ENCODE measurements at regions not wholly inside any gene's neighbourhood (a gene's known extent, or its start where the extent isn't known, plus 50 kb on each side); places are given as distances from the start of the nearest gene placed in this dataset.
"Not testable (repeated sequence)": the region's sequence is repeated elsewhere in the genome, so short reads cannot be mapped to it uniquely, and the experiment has no call there.

DNA sequence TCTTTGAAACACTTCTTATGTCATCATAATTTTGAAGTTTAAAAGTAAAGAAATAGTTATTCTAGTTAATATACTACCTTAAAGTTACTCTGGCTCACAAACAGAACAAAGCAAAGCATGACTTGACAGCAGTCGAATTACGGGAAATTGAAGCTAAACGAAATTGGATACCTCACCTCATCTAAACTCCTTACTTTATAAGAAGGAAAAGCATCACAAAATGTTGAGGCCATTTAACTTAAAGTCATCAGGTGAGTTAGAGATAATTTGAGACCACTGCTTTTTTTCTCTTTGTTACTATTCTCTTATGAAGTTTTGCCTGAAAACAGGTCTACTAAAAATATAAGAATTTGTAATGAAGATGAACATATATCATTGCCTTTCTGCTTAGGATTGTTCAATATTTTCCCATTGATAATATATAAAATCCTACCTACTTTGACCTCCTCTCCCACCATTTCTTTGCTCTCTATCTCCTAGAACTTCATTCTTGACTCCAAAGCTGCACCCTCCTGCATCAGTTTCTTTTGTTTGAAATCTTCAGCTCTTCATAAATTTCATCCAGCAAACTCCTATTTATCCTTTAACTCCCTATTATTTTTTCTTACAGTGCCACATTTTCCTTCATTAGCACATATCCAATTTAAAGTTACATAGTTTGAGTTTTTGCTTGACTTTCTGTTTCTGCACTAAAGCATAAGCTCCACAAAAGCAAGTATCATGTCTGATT lies 510.7 kb upstream of the ZNF337 start:
- H2AFZ ChIP-seq (ENCODE audit: low read depth, low read length) = no peak overlapping the region

DNA sequence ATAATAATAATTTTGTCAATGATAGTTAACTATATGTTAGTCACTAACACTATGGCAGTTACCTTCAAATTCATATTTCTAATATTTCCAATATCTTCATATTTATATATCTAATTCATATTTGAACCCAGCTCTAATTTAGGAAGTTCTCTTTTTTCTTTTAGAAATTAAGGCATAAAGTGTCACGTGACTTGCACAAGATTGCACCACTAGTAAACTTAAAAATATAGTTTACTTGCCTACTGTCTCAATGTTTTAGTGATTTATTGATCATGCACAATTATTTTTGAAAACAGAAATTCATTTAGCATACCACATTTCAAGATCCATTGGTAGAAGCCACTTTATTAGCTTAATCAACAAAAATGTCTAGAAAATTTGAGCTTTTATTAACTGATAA lies 508.7 kb upstream of the ZNF337 start:
- H3K9me3 ChIP-seq (ENCODE audit: insufficient read depth, low read length) = no peaks in the 10 kb centered on the region
- H2AFZ ChIP-seq (ENCODE audit: low read depth, low read length) = no peak overlapping the region
- H3K36me3 ChIP-seq (replicated peaks; ENCODE audit: low read depth, low read length) = no peaks in the 10 kb centered on the region
- no peaks in the 10 kb centered on the region for H3K27me3 ChIP-seq (ENCODE audit: low read depth, low read length)
- no peak overlapping the region for H3K4me2 ChIP-seq (ENCODE audit: low read length)
- H3K4me3 ChIP-seq (ENCODE audit: low read length) = no peak overlapping the region
- H3K27ac ChIP-seq (ENCODE audit: low read length) = no peak overlapping the region
- H3K79me2 ChIP-seq (ENCODE audit: low read length) = no peaks in the 10 kb centered on the region
- H4K20me1 ChIP-seq (ENCODE audit: insufficient read depth, low read length) = no peaks in the 10 kb centered on the region
- TF ChIP-seq, protein P1, sequence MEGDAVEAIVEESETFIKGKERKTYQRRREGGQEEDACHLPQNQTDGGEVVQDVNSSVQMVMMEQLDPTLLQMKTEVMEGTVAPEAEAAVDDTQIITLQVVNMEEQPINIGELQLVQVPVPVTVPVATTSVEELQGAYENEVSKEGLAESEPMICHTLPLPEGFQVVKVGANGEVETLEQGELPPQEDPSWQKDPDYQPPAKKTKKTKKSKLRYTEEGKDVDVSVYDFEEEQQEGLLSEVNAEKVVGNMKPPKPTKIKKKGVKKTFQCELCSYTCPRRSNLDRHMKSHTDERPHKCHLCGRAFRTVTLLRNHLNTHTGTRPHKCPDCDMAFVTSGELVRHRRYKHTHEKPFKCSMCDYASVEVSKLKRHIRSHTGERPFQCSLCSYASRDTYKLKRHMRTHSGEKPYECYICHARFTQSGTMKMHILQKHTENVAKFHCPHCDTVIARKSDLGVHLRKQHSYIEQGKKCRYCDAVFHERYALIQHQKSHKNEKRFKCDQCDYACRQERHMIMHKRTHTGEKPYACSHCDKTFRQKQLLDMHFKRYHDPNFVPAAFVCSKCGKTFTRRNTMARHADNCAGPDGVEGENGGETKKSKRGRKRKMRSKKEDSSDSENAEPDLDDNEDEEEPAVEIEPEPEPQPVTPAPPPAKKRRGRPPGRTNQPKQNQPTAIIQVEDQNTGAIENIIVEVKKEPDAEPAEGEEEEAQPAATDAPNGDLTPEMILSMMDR (IDR thresholded peaks at IDR 0.05; ENCODE audit: low read depth, low read length) = no peak
- TF ChIP-seq EZH2phosphoT487 (IDR thresholded peaks at IDR 0.05; ENCODE audit: low read depth) = no peak
- H3K9ac ChIP-seq (ENCODE audit: low read length) = no peak overlapping the region
- no peaks in the 10 kb centered on the region for H3K4me1 ChIP-seq (ENCODE audit: low read length)

More for the DNA sequence above, 510.7 kb upstream of the ZNF337 start:
- H3K9ac ChIP-seq (ENCODE audit: low read length) = no peak overlapping the region
- H3K4me2 ChIP-seq (ENCODE audit: low read length) = no peak overlapping the region
- no peaks in the 10 kb centered on the region for H3K36me3 ChIP-seq (replicated peaks; ENCODE audit: low read depth, low read length)
- H3K9me3 ChIP-seq (ENCODE audit: insufficient read depth, low read length) = no peaks in the 10 kb centered on the region
- no peaks in the 10 kb centered on the region for H3K27me3 ChIP-seq (ENCODE audit: low read depth, low read length)
- no peaks in the 10 kb centered on the region for H3K79me2 ChIP-seq (ENCODE audit: low read length)
- no peak overlapping the region for H3K27ac ChIP-seq (ENCODE audit: low read length)
- H3K4me3 ChIP-seq (ENCODE audit: low read length) = no peak overlapping the region
- TF ChIP-seq, protein P1 (IDR thresholded peaks at IDR 0.05; ENCODE audit: low read depth, low read length) = no peak
- no peak for TF ChIP-seq EZH2phosphoT487 (IDR thresholded peaks at IDR 0.05; ENCODE audit: low read depth)
- no peaks in the 10 kb centered on the region for H4K20me1 ChIP-seq (ENCODE audit: insufficient read depth, low read length)
- no peaks in the 10 kb centered on the region for H3K4me1 ChIP-seq (ENCODE audit: low read length)

DNA sequence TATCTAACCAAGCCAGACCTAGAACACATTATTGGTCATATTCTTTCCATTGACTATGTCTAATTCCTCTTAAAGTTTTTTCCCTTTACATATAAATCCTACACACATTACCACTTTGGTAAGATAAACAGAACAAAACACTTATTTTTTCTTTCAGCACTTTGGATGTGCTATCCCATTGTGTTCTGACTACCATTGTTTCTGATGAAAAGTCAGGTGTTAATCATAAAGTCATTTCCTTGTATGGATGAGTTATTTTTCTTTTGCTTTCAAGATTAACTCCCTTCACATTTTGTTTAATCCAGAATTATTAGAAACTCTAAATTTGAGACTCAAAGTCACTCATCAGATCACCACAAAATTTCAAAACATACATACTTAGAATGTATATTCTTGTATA lies 504.4 kb upstream of the ZNF337 start:
- H3K9ac ChIP-seq (ENCODE audit: low read length) = not testable (repeated sequence)

DNA sequence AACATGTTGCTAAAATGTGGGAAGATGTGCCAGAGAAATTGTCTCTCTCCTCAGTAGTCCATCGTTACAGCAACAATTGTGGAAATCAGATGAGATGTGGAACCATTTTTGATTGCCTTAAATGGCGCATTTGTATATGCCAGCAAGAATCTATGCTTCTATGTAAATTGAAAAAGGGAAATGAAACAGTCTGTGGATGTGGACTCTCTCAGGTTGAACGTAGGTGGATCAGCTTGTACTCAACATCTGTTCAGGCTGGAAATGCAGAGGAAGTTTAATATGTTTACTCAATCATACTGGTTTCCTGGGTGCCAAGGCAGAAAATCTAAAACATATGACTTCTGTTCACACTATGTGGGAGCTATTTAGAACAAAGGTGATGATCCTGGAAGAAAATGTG lies 490.7 kb upstream of the ZNF337 start:
- not testable (repeated sequence) for H3K27me3 ChIP-seq (ENCODE audit: low read depth, low read length); H3K4me2 ChIP-seq (ENCODE audit: low read length)

More for the DNA sequence above, 504.4 kb upstream of the ZNF337 start:
- H2AFZ ChIP-seq (ENCODE audit: low read depth, low read length); H3K27ac ChIP-seq (ENCODE audit: low read length); H3K4me1 ChIP-seq (ENCODE audit: low read length); H3K27me3 ChIP-seq (ENCODE audit: low read depth, low read length); H3K9me3 ChIP-seq (ENCODE audit: insufficient read depth, low read length); H4K20me1 ChIP-seq (ENCODE audit: insufficient read depth, low read length); H3K79me2 ChIP-seq (ENCODE audit: low read length); H3K4me3 ChIP-seq (ENCODE audit: low read length); H3K4me2 ChIP-seq (ENCODE audit: low read length); H3K36me3 ChIP-seq (replicated peaks; ENCODE audit: low read depth, low read length): not testable (repeated sequence)

DNA sequence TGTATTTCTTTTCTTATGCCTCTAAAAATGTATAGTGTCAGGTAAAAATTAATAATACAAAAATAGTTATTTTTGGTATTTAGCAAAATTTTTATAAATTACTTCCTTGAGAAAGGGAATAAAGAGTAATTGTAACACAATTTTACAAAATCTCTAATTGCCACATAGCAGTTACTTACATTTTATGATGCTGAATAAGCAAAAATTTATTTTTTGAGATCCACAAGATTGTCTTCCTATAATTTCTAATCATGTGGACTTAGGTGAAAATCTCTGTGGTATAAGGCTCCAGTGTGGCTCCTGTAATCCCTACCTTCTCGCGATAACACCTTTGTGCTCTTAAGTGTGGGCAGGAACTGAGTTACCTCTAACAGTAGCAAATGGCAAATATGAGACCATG lies 487.1 kb upstream of the ZNF337 start:
- H3K36me3 ChIP-seq (replicated peaks; ENCODE audit: low read depth, low read length); H2AFZ ChIP-seq (ENCODE audit: low read depth, low read length); H3K27ac ChIP-seq (ENCODE audit: low read length); H3K4me2 ChIP-seq (ENCODE audit: low read length); H3K4me1 ChIP-seq (ENCODE audit: low read length); H4K20me1 ChIP-seq (ENCODE audit: insufficient read depth, low read length); H3K9me3 ChIP-seq (ENCODE audit: insufficient read depth, low read length); H3K9ac ChIP-seq (ENCODE audit: low read length); H3K4me3 ChIP-seq (ENCODE audit: low read length); H3K79me2 ChIP-seq (ENCODE audit: low read length); H3K27me3 ChIP-seq (ENCODE audit: low read depth, low read length): not testable (repeated sequence)

More for the DNA sequence above, 490.7 kb upstream of the ZNF337 start:
- not testable (repeated sequence) for H3K79me2 ChIP-seq (ENCODE audit: low read length); H2AFZ ChIP-seq (ENCODE audit: low read depth, low read length); H3K4me3 ChIP-seq (ENCODE audit: low read length); H3K9me3 ChIP-seq (ENCODE audit: insufficient read depth, low read length); H4K20me1 ChIP-seq (ENCODE audit: insufficient read depth, low read length); H3K27ac ChIP-seq (ENCODE audit: low read length); H3K9ac ChIP-seq (ENCODE audit: low read length); H3K36me3 ChIP-seq (replicated peaks; ENCODE audit: low read depth, low read length); H3K4me1 ChIP-seq (ENCODE audit: low read length)

DNA sequence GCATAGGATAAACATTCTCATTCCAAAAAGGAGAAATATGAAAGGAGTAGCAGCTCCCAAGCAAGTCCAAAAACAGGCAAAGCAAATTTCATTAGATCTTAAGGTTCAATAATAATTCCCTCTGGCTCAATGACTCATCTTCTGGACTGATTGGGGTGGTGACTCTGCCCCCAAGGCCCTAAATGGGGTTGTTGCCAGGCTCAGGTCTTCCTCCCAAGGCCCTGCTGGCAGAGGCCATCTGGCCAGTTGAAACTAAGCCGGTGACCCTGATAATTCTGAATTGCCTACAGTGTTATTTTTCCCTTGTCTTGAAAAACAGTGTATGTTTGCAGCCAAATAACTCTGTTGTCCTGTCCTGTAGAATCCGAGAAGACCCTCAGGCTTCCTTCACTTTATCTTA lies 484.7 kb upstream of the ZNF337 start:
- not testable (repeated sequence) for H3K9me3 ChIP-seq (ENCODE audit: insufficient read depth, low read length); H3K4me1 ChIP-seq (ENCODE audit: low read length); H3K4me3 ChIP-seq (ENCODE audit: low read length)

DNA sequence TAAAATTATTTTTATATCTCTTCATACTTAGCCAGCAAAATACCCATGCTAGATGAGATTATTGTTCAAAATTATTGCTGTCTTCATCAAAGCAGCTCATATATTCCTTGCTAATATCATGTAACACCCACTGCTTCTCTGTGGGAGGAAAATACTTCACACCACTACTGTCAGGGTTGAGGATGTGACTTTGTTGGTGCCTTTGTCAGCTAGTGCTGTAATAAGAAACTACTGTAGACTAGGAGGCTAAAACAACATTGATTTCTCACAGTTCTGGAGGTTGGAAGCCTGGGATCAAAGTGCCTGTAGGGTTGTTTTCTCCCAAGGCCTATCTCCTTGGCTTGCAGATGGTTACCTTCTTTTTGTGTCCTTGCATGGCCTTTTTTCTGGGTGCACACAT lies 475.2 kb upstream of the ZNF337 start:
- H3K36me3 ChIP-seq (replicated peaks; ENCODE audit: low read depth, low read length); H3K4me3 ChIP-seq (ENCODE audit: low read length); H4K20me1 ChIP-seq (ENCODE audit: insufficient read depth, low read length); H3K4me2 ChIP-seq (ENCODE audit: low read length); H3K27ac ChIP-seq (ENCODE audit: low read length); H3K9me3 ChIP-seq (ENCODE audit: insufficient read depth, low read length); H2AFZ ChIP-seq (ENCODE audit: low read depth, low read length); H3K27me3 ChIP-seq (ENCODE audit: low read depth, low read length); H3K4me1 ChIP-seq (ENCODE audit: low read length); H3K9ac ChIP-seq (ENCODE audit: low read length); H3K79me2 ChIP-seq (ENCODE audit: low read length): not testable (repeated sequence)

More for the DNA sequence above, 484.7 kb upstream of the ZNF337 start:
- H3K4me2 ChIP-seq (ENCODE audit: low read length); H3K9ac ChIP-seq (ENCODE audit: low read length); H4K20me1 ChIP-seq (ENCODE audit: insufficient read depth, low read length); H3K27ac ChIP-seq (ENCODE audit: low read length); H3K27me3 ChIP-seq (ENCODE audit: low read depth, low read length); H3K36me3 ChIP-seq (replicated peaks; ENCODE audit: low read depth, low read length); H2AFZ ChIP-seq (ENCODE audit: low read depth, low read length); H3K79me2 ChIP-seq (ENCODE audit: low read length): not testable (repeated sequence)

All from OCI-LY3 (cell line).